PC-9 (cell line): ENCODE measurements at regions not wholly inside any gene's neighbourhood (a gene's known extent, or its start where the extent isn't known, plus 50 kb on each side); places are given as distances from the start of the nearest gene placed in this dataset.

Source experiments
- BruUV-seq: library from RNA; stranded (reverse); fragments of 400-500 nt; replicated peaks from 2 replicates; lab custom pipeline; 2021; lab: Mats Ljungman, UMichigan
- CTCF ChIA-PET: fragments of 300-600 bp; sonication (Branson Sonifier 250); formaldehyde crosslinking; loops from one replicate; lab custom pipeline; 2022; ENCODE audit warnings: antibody characterized with exemption; lab: Charles Lee
- POLR2A ChIA-PET: fragments of 300-600 bp; sonication (Branson Sonifier 250); formaldehyde crosslinking; loops from one replicate; lab custom pipeline; 2022; ENCODE audit warnings: antibody characterized with exemption; ENCODE audit not compliant: unreplicated experiment; lab: Charles Lee
- DNase-seq, 2 experiments: peaks; one replicate each; pipeline versions ENCODE4 v3.0.0 to v3.0.0-alpha.2; 2015 to 2022; ENCODE audit warnings: mixed read lengths in 1 of 2
- H2AFZ ChIP-seq: fragments of 200-600 bp; sonication (generic); 2 replicates; pipeline ENCODE4 v1.8.1; 2017; ENCODE audit warnings: antibody characterized with exemption
- H3F3A ChIP-seq: fragments of 200-600 bp; sonication (generic); 2 replicates; pipeline ENCODE4 v1.8.1; 2017; ENCODE audit warnings: antibody characterized with exemption, mild to moderate bottlenecking, low read depth; ENCODE audit not compliant: insufficient read depth
- H3K27ac ChIP-seq: fragments of 200-600 bp; sonication (generic); 2 replicates; pipeline ENCODE4 v1.6.1; 2016; ENCODE audit warnings: mixed run types
- H3K27me3 ChIP-seq: fragments of 200-600 bp; sonication (generic); 2 replicates; pipeline ENCODE4 v1.6.1; 2016; ENCODE audit warnings: low read depth, mixed run types; ENCODE audit not compliant: insufficient read depth
- H3K36me3 ChIP-seq: fragments of 200-600 bp; sonication (generic); 2 replicates; pipeline ENCODE4 v1.6.1; 2016; ENCODE audit warnings: low read depth, mixed run types
- H3K4me1 ChIP-seq: fragments of 200-600 bp; sonication (generic); replicated peaks from 2 replicates; pipeline ENCODE4 v1.6.1; 2016; ENCODE audit warnings: mixed run types; ENCODE audit not compliant: insufficient read depth
- H3K4me2 ChIP-seq: fragments of 200-600 bp; sonication (generic); 2 replicates; pipeline ENCODE4 v1.6.1; 2017; ENCODE audit warnings: mixed run types
- H3K4me3 ChIP-seq: fragments of 200-600 bp; sonication (generic); 2 replicates; pipeline ENCODE4 v1.6.1; 2016; ENCODE audit warnings: mixed run types
- H3K79me2 ChIP-seq: fragments of 200-600 bp; sonication (generic); 2 replicates; pipeline ENCODE4 v1.6.1; 2017; ENCODE audit warnings: low read depth, mixed run types
- H3K9me2 ChIP-seq: fragments of 200-600 bp; sonication (generic); 2 replicates; pipeline ENCODE4 v1.8.1; 2017; ENCODE audit warnings: mild to moderate bottlenecking; ENCODE audit not compliant: insufficient read depth
- H3K9me3 ChIP-seq: fragments of 200-600 bp; sonication (generic); 2 replicates; pipeline ENCODE4 v1.8.1; 2016; ENCODE audit warnings: low read depth; ENCODE audit not compliant: insufficient read depth
- H4K20me1 ChIP-seq: fragments of 200-600 bp; sonication (generic); 2 replicates; pipeline ENCODE4 v1.8.1; 2017; ENCODE audit not compliant: insufficient read depth
- EZH2 ChIP-seq: fragments of 200-600 bp; sonication (generic); IDR thresholded peaks from 2 replicates; pipeline ENCODE4 v1.8.0; 2017; ENCODE audit warnings: antibody characterized with exemption, low read depth
- intact Hi-C: fragments of 100-400 bp; cut with micrococcal nuclease; formaldehyde crosslinking; loops from one replicate; pipeline ENCODE4 v1.10.0; 2022; ENCODE audit not compliant: unreplicated experiment
- TF ChIP-seq, protein P1 (sequence below): fragments of 200-600 bp; sonication (generic); conservative IDR thresholded peaks from 2 replicates; pipeline ENCODE4 v1.6.1; 2017; ENCODE audit warnings: mixed run types, antibody characterized with exemption, mild to moderate bottlenecking, moderate library complexity

DNA sequence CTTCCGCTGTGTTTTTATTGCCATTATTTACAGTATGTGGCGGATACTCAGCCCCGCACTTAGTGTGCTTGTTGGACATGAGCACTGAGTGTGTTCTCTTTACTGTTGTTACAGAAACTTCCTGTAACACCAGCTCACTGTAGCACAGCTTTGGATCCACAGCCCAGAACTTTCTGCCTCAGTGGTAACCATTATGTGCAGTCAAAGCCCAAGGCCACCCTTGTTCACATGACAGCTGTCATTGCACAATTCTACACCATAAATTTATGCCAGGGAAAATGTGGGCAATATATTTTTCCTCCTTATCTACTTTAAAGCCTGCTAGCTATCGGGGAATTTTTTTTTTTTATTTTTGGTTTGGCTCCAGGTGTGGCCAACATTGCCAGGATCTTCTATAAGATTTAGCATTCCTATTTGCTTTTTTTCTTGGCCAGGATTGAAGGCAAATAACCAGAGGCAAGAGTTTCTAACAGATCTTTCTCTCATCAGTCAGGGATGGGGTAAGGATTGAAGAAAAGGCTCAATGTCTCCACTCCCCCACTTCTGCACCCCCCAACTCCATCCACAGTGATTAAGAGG lies 176.0 kb upstream of the PELI2 start:
- H3K36me3 ChIP-seq: no peaks in the 10 kb centered on the region
- no peak for TF ChIP-seq EZH2
- TF ChIP-seq, protein P1, sequence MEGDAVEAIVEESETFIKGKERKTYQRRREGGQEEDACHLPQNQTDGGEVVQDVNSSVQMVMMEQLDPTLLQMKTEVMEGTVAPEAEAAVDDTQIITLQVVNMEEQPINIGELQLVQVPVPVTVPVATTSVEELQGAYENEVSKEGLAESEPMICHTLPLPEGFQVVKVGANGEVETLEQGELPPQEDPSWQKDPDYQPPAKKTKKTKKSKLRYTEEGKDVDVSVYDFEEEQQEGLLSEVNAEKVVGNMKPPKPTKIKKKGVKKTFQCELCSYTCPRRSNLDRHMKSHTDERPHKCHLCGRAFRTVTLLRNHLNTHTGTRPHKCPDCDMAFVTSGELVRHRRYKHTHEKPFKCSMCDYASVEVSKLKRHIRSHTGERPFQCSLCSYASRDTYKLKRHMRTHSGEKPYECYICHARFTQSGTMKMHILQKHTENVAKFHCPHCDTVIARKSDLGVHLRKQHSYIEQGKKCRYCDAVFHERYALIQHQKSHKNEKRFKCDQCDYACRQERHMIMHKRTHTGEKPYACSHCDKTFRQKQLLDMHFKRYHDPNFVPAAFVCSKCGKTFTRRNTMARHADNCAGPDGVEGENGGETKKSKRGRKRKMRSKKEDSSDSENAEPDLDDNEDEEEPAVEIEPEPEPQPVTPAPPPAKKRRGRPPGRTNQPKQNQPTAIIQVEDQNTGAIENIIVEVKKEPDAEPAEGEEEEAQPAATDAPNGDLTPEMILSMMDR: no peak
- H4K20me1 ChIP-seq: no peaks in the 10 kb centered on the region
- no peak overlapping the region for H3K4me3 ChIP-seq
- DNase-seq: no peak
- H3F3A ChIP-seq: no peaks in the 10 kb centered on the region
- H3K79me2 ChIP-seq: no peaks in the 10 kb centered on the region
- BruUV-seq: no TSS peak
- no peaks in the 10 kb centered on the region for H3K9me2 ChIP-seq
- no peaks in the 10 kb centered on the region for H3K27me3 ChIP-seq
- intact Hi-C loops: no loop called here
- no peaks in the 10 kb centered on the region for H3K4me1 ChIP-seq
- no peak overlapping the region for H2AFZ ChIP-seq
- H3K4me2 ChIP-seq: no peak overlapping the region
- no peaks in the 10 kb centered on the region for H3K9me3 ChIP-seq
- POLR2A ChIA-PET: no interaction called here
- CTCF ChIA-PET: no interaction called here
- no peak overlapping the region for H3K27ac ChIP-seq

GRCh38 chr14:55942826-55943225 lies 175.4 kb upstream of the PELI2 start:
- POLR2A ChIA-PET: no interaction called here
- Histone ChIP-seq H3F3A (no peaks in the 10 kb centered on the region), H3K27ac (no peak overlapping the region), H3K4me2 (no peak overlapping the region), H3K9me3 (no peaks in the 10 kb centered on the region), H4K20me1 (no peaks in the 10 kb centered on the region), H3K9me2 (no peaks in the 10 kb centered on the region), H3K4me3 (no peak overlapping the region), H3K4me1 (no peaks in the 10 kb centered on the region), H3K79me2 (no peaks in the 10 kb centered on the region), H3K27me3 (no peaks in the 10 kb centered on the region), H2AFZ (no peak overlapping the region), H3K36me3 (no peaks in the 10 kb centered on the region)
- no peak for DNase-seq
- BruUV-seq: no TSS peak
- intact Hi-C loops: no loop called here
- TF ChIP-seq EZH2: no peak
- TF ChIP-seq, protein P1: no peak
- CTCF ChIA-PET: no interaction called here

- intact Hi-C loops: no loop called here
Observed at GRCh38 chr14:55944757-55945156, 173.5 kb upstream of the PELI2 start.

More at GRCh38 chr14:55944757-55945156, 173.5 kb upstream of the PELI2 start:
- H3K4me1 ChIP-seq: no peaks in the 10 kb centered on the region
- H3K9me3 ChIP-seq: no peaks in the 10 kb centered on the region
- H2AFZ ChIP-seq: no peak overlapping the region
- no peak for DNase-seq
- POLR2A ChIA-PET: no interaction called here
- no peak overlapping the region for H3K4me3 ChIP-seq
- H3K79me2 ChIP-seq: no peaks in the 10 kb centered on the region
- H3K36me3 ChIP-seq: no peaks in the 10 kb centered on the region
- CTCF ChIA-PET: no interaction called here
- no peak overlapping the region for H3K27ac ChIP-seq
- no peaks in the 10 kb centered on the region for H3K9me2 ChIP-seq
- BruUV-seq: no TSS peak
- TF ChIP-seq EZH2: no peak
- TF ChIP-seq, protein P1: no peak
- no peaks in the 10 kb centered on the region for H3K27me3 ChIP-seq
- no peak overlapping the region for H3K4me2 ChIP-seq
- H4K20me1 ChIP-seq: no peaks in the 10 kb centered on the region
- H3F3A ChIP-seq: no peaks in the 10 kb centered on the region
